ELF-1 (cell line): ENCODE measurements at regions not wholly inside any gene's neighbourhood (a gene's known extent, or its start where the extent isn't known, plus 50 kb on each side); places are given as distances from the start of the nearest gene placed in this dataset.
"Not testable (repeated sequence)": the region's sequence is repeated elsewhere in the genome, so short reads cannot be mapped to it uniquely, and the experiment has no call there.

Experiments
- DNase-seq: peaks from one replicate; pipeline ENCODE4 v3.0.0-alpha.2; 2016; ENCODE audit warnings: low read depth, low spot score

DNA sequence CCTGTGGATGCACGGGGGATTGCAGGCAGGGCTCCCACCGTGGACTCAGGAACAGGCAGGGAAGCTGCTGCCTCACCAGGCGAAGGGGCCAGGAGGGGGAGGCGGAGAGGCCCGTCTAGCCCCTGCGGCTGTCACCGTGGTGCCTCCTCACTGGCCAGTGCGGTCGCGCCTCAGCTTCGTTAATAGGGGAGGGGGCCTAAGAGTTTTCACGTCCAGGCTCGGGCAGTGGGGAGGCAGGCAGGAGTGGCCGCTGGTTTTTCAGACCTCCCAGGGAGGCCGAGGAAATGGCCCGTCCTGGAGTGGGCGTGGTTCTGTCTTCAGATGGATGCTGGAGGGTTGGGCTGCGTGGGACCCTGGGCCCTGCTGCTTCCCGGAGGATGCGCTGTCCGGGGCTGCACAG lies 91.1 kb upstream of the B3GAT1 start:
- peak; percentile 52 for DNase-seq

GRCh38 chr11:134502153-134502550 lies 90.1 kb upstream of the B3GAT1 start:
- DNase-seq, result no peak

- no peak for DNase-seq
Measured at GRCh38 chr11:134501406-134502152, 89.5 kb upstream of the B3GAT1 start.

DNA sequence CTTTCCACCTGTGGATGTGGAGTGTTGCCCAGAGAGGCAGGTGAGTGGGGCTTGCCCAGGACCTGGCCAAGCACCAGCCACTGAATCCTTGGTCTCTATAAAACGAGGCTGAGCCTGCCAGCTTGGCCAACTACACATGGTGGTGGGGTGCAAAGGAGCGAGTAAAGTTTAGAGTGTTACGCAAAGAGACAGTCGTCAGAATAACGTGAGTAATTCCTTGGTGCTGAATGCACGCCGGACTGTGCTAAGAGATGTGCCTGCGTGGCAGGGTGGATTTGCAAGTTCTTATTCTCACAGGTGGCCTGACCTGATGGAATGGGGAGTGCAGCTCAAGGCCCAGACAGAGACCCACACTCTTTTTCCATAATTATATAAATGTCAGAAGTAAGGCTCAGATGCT lies 88.6 kb upstream of the B3GAT1 start:
- DNase-seq, result no peak

DNA sequence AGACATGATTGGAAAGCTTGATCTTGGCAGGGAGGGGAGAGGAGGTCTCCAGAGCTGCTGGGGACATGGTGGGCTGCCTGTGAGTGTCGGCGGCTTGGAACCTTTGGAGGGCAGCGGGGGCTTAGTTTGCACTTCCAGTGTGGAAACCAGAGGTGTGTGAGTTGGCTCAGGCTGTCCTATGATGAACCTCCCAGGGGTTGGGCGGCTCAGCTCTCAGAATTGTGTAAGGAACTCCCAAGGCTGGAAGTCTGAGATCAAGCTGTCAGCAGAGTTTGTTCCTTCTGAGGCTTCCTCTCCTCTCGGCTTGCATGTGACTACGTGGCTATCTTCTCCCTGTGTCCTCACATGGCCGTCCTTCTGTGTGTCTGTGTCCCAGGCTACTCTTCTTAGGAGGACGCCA lies 87.9 kb upstream of the B3GAT1 start:
- DNase-seq, result no peak

GRCh38 chr11:134498326-134499139 lies 86.5 kb upstream of the B3GAT1 start:
- no peak for DNase-seq

DNA sequence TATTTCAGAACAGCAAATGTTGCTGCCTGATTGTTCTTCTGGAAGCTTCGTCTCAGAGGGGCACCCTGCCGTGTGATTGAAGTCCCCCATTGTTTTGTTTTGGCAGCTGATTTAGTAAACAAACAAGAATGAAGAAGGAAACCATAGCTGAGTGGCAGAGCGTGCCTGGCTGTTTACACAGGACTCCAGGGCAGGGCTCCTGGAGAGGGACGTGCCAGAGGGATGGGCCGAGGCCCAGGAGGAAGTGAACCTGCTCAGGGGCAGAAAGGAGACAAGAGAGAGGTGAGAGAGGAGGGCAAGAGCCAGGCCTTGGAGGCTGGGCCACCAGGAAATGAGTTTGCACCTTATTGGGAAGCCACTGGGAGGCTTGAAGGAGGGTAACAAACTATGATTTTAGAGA lies 85.5 kb upstream of the B3GAT1 start:
- no peak for DNase-seq

DNA sequence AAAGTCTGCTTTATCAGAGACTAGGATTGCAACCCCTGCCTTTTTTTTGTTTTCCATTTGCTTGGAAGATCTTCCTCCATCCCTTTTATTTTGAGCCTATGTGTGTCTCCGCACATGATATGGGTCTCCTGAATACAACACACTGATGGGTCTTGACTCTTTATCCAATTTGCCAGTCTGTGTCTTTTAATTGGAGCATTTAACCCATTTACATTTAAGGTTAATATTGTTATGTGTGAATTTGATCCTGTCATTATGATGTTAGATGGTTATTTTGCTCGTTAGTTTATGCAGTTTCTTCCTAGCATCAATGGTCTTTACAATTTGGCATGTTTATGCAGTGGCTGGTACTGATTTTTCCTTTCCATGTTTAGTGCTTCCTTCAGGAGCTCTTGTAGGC lies 84.0 kb upstream of the B3GAT1 start:
- DNase-seq, result not testable (repeated sequence)

DNA sequence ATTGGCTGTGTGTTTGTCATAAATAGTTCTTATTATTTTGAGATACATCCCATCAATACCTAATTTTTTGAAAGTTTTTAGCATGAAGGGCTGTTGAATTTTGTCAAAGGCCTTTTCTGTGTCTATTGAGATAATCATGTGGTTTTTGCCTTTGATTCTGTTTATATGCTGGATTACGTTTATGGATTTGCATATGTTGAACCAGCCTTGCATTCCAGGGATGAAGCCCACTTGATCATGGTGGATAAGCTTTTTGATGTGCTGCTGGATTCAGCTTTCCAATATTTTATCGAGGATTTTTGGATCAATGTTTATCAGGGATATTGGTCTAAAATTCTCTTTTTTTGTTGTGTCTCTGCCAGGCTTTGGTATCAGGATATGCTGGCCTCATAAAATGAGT lies 82.4 kb upstream of the B3GAT1 start:
- not testable (repeated sequence) for DNase-seq

GRCh38 chr11:134492411-134492810 lies 80.4 kb upstream of the B3GAT1 start:
- DNase-seq, result not testable (repeated sequence)

- no peak for DNase-seq
Measured at GRCh38 chr11:134489728-134490127, 77.7 kb upstream of the B3GAT1 start.

DNA sequence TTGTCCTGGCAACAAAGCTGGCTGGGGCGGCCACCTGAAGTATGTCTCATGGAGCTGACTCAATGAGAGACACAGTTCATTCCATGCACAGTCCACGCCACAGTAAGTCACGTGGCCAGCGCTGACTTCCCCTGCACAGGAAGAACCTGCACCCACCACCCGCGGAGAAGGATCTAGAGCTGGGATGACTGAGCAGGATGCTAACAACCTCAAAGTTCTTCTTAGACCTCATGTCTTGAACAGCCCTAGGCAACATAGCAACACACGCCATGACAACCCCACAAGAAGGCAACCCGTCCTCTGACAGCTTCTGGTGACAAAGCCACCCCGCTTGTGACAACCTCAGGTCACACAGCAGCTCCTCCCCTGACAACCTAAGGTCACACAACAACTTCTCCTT lies 76.9 kb upstream of the B3GAT1 start:
- no peak for DNase-seq

DNA sequence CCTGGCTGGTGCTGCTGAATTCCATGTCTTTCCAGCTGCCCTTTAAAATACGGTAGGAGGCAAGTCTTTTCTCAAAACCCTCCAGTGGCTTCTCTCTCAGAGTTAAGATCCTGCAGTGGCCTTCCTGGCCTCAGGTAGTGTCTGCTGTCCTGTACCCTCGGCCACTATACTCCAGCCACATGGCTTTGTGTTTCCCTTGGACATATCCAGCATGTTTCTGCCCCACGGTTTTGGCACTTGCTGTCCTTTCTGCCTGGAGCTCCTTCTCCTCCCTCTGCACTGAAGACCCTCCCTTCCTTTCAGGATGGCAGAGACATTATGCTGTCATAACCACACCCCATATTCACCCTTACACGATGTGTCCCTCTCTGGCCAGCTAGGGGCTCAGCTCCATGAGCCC lies 76.5 kb upstream of the B3GAT1 start:
- DNase-seq, result no peak

- DNase-seq, result no peak
Measured at GRCh38 chr11:134487696-134488095, 75.7 kb upstream of the B3GAT1 start.

DNA sequence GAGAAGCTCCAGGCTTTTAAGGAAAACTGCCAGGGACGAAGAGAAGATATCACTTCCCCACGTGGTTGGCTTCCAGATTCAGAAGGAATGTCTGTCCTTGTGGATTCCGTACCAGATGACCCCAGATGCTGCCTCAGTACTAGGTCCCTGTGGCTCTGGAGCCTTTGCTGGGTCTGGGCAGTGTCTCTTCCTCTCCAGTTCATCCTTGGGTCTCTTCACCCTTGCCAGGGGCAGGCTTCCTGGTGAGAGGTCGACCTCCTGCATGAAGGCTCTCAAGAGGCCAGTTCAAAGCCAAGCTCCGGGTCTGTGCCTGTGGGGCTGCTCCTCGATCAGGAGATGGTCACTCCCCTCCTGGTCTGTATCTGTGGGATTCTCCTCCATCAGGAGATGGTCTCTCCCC lies 74.7 kb upstream of the B3GAT1 start:
- DNase-seq, result no peak

DNA sequence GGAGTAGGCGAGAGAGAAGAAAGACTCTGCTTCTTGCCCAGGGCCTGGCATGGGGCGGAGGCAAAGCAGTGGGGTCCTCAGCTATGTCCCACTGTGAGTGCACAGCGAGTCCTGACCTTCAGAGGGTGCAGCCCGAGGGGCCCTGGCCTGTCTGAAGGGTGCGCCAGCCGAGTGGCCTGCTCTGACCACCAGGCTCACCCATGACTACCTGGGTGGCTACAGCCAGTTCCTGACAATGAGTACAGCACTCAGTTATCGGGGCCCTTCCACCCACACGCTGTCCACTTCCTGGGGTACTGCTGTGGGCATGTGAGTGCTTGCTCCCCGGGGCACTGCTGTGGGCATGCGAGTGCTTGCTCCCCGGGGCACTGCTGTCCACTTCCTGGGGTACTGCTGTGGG lies 74.1 kb upstream of the B3GAT1 start:
- no peak for DNase-seq

DNA sequence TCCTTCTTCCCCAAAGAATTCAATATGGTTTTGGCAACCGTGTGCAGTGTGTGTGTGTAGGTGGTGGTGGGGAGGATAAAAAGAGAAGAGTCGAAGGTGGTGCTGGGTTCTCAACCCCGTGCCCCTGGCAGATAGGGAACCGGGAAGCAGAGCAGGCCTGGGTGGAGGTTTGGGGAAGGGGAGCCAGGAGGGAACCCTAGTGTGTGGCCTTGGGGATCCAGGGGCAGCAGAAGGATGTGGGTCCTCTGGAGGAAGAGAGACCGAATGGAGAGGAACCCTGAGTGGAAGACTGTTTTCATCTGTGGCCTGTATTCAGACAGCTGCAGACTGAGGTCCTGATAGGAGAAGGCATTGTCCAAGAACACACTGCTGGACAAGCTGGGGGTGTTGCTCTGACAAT lies 73.3 kb upstream of the B3GAT1 start:
- DNase-seq, result no peak

DNA sequence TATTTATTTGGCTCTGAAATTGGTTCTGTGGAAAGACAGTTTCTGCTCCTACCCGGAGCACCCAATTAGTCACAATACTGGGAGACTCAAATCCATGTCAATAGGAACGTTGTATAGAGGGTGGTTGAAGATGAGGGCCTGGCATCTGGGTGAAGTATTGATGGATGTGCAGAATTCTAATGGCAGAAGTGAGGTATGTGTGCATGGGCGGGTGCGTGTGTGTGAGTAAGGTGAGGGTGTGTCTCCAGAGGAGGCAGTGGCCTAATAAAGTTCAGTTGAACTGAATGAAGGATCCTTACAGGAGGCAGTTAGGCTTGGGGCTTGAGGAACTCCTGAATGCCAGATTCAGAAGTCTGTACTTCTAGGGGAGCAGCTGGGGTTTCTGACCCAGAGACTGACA lies 71.8 kb upstream of the B3GAT1 start:
- no peak for DNase-seq

- DNase-seq, result no peak
Measured at GRCh38 chr11:134483291-134483690, 71.2 kb upstream of the B3GAT1 start.

- DNase-seq, result no peak
Measured at GRCh38 chr11:134482865-134483264, 70.8 kb upstream of the B3GAT1 start.

GRCh38 chr11:134481933-134482527 lies 70.0 kb upstream of the B3GAT1 start:
- no peak for DNase-seq

DNA sequence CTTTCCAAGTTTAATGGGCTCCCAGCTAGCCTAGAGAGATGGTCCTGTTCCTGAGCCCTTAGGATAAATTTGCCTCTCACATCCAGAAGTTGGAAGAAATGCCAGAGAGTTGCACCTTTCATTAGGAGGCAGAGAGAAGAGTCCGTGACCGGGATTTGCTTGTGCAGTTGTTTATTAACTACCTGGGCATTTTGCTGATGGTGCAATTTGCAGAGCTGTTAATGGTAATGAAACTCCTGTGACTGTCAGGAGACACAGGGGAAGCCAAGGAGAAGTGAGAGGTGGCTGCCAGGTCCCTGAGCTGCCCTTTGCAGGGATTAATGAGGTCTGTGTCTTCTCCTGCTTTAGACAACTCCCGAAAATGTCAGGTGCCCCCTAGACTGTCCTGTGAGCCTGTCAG lies 69.1 kb upstream of the B3GAT1 start:
- no peak for DNase-seq
